ENCODE measurements at regions not wholly inside any gene's neighbourhood (a gene's known extent, or its start where the extent isn't known, plus 50 kb on each side); places are given as distances from the start of the nearest gene placed in this dataset.

- H3K4me3 ChIP-seq (ENCODE audit: low read depth, poor library complexity, severe bottlenecking): no peak overlapping the region
- TF ChIP-seq POLR2A (IDR thresholded peaks at IDR 0.05): no peak
- TF ChIP-seq, protein P1, sequence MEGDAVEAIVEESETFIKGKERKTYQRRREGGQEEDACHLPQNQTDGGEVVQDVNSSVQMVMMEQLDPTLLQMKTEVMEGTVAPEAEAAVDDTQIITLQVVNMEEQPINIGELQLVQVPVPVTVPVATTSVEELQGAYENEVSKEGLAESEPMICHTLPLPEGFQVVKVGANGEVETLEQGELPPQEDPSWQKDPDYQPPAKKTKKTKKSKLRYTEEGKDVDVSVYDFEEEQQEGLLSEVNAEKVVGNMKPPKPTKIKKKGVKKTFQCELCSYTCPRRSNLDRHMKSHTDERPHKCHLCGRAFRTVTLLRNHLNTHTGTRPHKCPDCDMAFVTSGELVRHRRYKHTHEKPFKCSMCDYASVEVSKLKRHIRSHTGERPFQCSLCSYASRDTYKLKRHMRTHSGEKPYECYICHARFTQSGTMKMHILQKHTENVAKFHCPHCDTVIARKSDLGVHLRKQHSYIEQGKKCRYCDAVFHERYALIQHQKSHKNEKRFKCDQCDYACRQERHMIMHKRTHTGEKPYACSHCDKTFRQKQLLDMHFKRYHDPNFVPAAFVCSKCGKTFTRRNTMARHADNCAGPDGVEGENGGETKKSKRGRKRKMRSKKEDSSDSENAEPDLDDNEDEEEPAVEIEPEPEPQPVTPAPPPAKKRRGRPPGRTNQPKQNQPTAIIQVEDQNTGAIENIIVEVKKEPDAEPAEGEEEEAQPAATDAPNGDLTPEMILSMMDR (IDR thresholded peaks at IDR 0.05): no peak
- 96 to 98% methylated on average over 2 of the region's 2 CpGs for WGBS, 2 donors
- no peak for DNase-seq (ENCODE audit: low spot score in 2 of 2)
- intact Hi-C loops (cut with DNase I; ENCODE audit: low total_unique reads): no loop called here
Observed at GRCh38 chr1:59238993-59239392, 57.9 kb upstream of the FGGY start.

GRCh38 chr1:59241909-59242308 is 55.0 kb upstream of the FGGY start:
- DNase-seq (ENCODE audit: low spot score in 2 of 2): no peak
- no peak overlapping the region for H3K4me3 ChIP-seq (ENCODE audit: low read depth, poor library complexity, severe bottlenecking)
- TF ChIP-seq POLR2A (IDR thresholded peaks at IDR 0.05): no peak
- TF ChIP-seq, protein P1 (IDR thresholded peaks at IDR 0.05): no peak
- 91 to 93% methylated on average over 2 of the region's 2 CpGs for WGBS, 2 donors
- intact Hi-C loops (cut with DNase I; ENCODE audit: low total_unique reads): no loop called here

- DNase-seq (ENCODE audit: low spot score in 2 of 2): no peak
- 79 to 84% methylated on average over 2 of the region's 2 CpGs for WGBS, 2 donors
- TF ChIP-seq POLR2A (IDR thresholded peaks at IDR 0.05): no peak
- TF ChIP-seq, protein P1 (IDR thresholded peaks at IDR 0.05): no peak
- H3K4me3 ChIP-seq (ENCODE audit: low read depth, poor library complexity, severe bottlenecking): no peak overlapping the region
- intact Hi-C loops (cut with DNase I; ENCODE audit: low total_unique reads): no loop called here
Observed at GRCh38 chr1:59242370-59242769, 54.5 kb upstream of the FGGY start.

DNA sequence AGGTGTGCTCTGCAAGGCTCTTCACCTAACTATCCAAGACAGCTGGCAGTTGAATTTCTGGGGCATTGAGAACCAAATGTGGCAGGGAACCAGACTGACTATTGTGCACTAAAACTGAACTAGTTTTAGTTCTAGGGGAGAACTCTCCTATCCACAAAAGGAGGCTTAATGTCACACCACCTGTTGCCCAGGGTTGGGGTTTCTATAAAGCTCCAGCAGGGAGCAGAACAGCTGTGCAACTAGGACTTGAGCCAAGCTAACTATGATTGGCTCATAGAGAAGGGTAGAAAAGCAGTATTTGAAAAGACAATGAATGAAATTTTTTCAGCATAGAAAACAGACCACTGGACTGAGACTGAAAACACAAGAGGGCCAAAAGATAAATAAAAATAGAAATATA is 53.3 kb upstream of the FGGY start:
- intact Hi-C loops (cut with DNase I; ENCODE audit: low total_unique reads): no loop called here
- TF ChIP-seq POLR2A (IDR thresholded peaks at IDR 0.05): no peak
- TF ChIP-seq, protein P1 (IDR thresholded peaks at IDR 0.05): no peak

DNA sequence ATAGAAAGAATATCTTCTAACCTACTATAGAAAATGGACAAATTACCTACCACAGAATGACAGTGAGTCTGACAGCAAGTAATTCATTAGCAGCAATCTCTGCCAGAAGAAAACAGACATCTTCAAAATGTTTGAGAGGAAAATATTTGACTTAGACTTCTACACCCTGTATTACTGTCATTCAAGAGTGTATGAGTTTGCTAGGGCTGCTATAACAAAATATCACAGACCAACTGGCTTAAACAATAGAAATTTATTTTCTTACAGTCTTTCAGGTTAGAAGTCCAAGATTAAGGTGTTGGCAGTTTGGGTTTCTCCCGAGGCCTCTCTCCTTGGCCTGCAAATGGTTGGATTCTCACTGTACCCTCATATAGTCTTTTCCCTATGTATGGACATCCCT is 52.9 kb upstream of the FGGY start:
- intact Hi-C loops (cut with DNase I; ENCODE audit: low total_unique reads): no loop called here
- WGBS, 2 donors: 92 to 93% methylated on average over 1 of the region's 1 CpG
- H3K4me3 ChIP-seq (ENCODE audit: low read depth, poor library complexity, severe bottlenecking): no peak overlapping the region
- DNase-seq (ENCODE audit: low spot score in 2 of 2): no peak
- TF ChIP-seq POLR2A (IDR thresholded peaks at IDR 0.05): no peak
- TF ChIP-seq, protein P1 (IDR thresholded peaks at IDR 0.05): no peak

More for the DNA sequence above, 53.3 kb upstream of the FGGY start:
- DNase-seq (ENCODE audit: low spot score in 2 of 2): no peak
- H3K4me3 ChIP-seq (ENCODE audit: low read depth, poor library complexity, severe bottlenecking): no peak overlapping the region

DNA sequence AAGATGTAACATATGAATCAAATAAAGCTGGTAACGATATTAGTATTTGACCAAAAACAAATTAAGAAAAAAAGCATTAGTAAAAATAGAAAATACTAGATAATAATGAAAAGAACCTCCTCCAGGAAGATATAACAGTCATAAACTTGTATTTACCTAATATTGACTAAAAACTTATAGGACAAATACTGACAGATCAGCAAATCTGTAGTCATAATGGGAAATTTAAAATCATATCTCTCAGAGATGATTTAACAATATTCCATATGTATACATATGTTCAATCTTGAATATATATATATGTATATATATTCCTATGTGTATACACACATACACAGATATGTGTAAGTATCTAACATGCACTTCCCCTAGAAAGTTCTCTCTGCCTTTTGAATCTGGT is 52.0 kb upstream of the FGGY start:
- no peak for DNase-seq (ENCODE audit: low spot score in 2 of 2)
- TF ChIP-seq, protein P1 (IDR thresholded peaks at IDR 0.05): no peak
- TF ChIP-seq POLR2A (IDR thresholded peaks at IDR 0.05): no peak
- intact Hi-C loops (cut with DNase I; ENCODE audit: low total_unique reads): no loop called here
- 79 to 88% methylated on average over 1 of the region's 1 CpG for WGBS, 2 donors
- no peak overlapping the region for H3K4me3 ChIP-seq (ENCODE audit: low read depth, poor library complexity, severe bottlenecking)

Data from lower leg skin (tissue), 4 donors.